ENCODE measurements at regions not wholly inside any gene's neighbourhood (a gene's known extent, or its start where the extent isn't known, plus 50 kb on each side); places are given as distances from the start of the nearest gene placed in this dataset.

DNA sequence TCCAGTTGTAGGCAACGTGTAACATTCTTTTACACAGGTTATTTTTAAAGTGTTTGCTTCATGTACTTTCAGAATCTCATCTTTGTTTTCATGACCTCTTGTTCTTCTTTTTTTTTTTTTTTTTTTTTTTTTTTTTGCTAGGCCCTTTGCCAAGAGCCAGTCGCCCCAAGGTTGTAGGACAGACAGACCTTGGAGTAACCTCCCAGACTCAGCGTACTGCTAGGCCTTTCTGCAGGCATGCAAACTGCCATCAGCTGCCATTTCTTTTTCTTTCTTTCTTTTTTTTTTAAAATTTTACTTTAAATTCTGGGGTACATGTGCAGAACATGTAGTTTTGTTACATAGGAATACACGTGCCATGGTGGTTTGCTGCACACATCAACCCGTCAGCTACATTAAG, 452.3 kb upstream of the MDGA2 start:
- TF ChIP-seq, protein P1, sequence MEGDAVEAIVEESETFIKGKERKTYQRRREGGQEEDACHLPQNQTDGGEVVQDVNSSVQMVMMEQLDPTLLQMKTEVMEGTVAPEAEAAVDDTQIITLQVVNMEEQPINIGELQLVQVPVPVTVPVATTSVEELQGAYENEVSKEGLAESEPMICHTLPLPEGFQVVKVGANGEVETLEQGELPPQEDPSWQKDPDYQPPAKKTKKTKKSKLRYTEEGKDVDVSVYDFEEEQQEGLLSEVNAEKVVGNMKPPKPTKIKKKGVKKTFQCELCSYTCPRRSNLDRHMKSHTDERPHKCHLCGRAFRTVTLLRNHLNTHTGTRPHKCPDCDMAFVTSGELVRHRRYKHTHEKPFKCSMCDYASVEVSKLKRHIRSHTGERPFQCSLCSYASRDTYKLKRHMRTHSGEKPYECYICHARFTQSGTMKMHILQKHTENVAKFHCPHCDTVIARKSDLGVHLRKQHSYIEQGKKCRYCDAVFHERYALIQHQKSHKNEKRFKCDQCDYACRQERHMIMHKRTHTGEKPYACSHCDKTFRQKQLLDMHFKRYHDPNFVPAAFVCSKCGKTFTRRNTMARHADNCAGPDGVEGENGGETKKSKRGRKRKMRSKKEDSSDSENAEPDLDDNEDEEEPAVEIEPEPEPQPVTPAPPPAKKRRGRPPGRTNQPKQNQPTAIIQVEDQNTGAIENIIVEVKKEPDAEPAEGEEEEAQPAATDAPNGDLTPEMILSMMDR (IDR thresholded peaks at IDR 0.05), result no peak
- Histone ChIP-seq H3K27me3 (replicated peaks; ENCODE audit: insufficient read depth) (no peaks in the 10 kb centered on the region), H3K4me3 (no peak overlapping the region), H3K4me1 (ENCODE audit: control insufficient read depth in 1 of 2, low read depth in 2 of 2) (no peaks in the 10 kb centered on the region), H3K36me3 (no peaks in the 10 kb centered on the region), H3K27ac (no peak overlapping the region), H3K9me3 (no peaks in the 10 kb centered on the region)
- ATAC-seq (ENCODE audit: insufficient number of reproducible peaks, low FRiP score, low read depth) (no peak), DNase-seq (ENCODE audit: low spot score) (no peak)

DNA sequence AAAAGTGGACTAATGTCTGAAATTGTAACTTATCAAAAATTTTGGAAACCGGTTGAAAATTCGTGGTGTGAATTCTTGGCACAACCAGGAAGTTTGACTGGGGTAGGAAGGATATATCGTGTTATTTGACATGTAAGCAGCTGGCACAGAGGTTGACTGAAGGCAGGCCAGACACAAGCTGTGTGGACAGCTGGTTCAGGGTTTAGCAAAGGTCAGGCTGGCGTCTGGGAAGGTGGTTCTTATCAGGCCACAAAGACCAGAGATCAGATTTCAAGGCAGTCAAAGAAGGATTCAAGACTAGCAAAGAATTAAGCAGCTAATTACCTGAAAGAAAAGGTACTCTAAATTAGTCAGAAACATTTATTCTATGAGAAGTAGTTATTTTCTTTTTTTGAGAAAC, 450.2 kb upstream of the MDGA2 start:
- Histone ChIP-seq H3K4me1 (ENCODE audit: control insufficient read depth in 1 of 2, low read depth in 2 of 2) (no peaks in the 10 kb centered on the region), H3K36me3 (no peaks in the 10 kb centered on the region), H3K27me3 (replicated peaks; ENCODE audit: insufficient read depth) (no peaks in the 10 kb centered on the region), H3K4me3 (no peak overlapping the region), H3K9me3 (no peaks in the 10 kb centered on the region), H3K27ac (no peak overlapping the region)
- ATAC-seq (ENCODE audit: insufficient number of reproducible peaks, low FRiP score, low read depth), result no peak
- DNase-seq (ENCODE audit: low spot score), result no peak
- TF ChIP-seq, protein P1 (IDR thresholded peaks at IDR 0.05), result no peak

GRCh38 chr14:48113713-48114112, 438.3 kb upstream of the MDGA2 start:
- Histone ChIP-seq H3K27me3 (replicated peaks; ENCODE audit: insufficient read depth) (no peaks in the 10 kb centered on the region), H3K4me1 (ENCODE audit: control insufficient read depth in 1 of 2, low read depth in 2 of 2) (no peaks in the 10 kb centered on the region), H3K9me3 (no peaks in the 10 kb centered on the region), H3K27ac (no peak overlapping the region), H3K36me3 (no peaks in the 10 kb centered on the region), H3K4me3 (no peak overlapping the region)
- TF ChIP-seq, protein P1 (IDR thresholded peaks at IDR 0.05), result no peak
- ATAC-seq (ENCODE audit: insufficient number of reproducible peaks, low FRiP score, low read depth) (no peak), DNase-seq (ENCODE audit: low spot score) (no peak)

DNA sequence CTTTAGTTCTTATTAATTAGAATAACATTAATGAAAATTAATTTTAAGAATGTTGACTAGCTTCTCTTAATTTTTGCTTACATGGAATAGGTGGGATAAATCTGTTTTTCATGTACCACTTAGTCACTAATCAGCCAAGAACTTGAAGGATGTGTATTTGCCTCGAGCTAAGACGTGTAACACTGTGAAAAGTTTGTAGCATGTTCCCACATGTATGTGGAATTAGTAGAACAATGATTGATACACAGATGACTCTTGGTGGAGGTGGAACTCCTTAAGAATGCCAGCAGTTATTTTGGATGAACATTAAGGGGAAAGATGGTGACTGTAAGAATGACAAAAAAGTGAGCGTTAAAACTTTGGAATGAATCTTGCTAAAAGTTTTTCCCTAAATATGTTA, 435.7 kb upstream of the MDGA2 start:
- Histone ChIP-seq H3K4me3 (no peak overlapping the region), H3K4me1 (ENCODE audit: control insufficient read depth in 1 of 2, low read depth in 2 of 2) (no peaks in the 10 kb centered on the region), H3K9me3 (no peaks in the 10 kb centered on the region), H3K27ac (no peak overlapping the region), H3K36me3 (no peaks in the 10 kb centered on the region), H3K27me3 (replicated peaks; ENCODE audit: insufficient read depth) (no peaks in the 10 kb centered on the region)
- ATAC-seq (ENCODE audit: insufficient number of reproducible peaks, low FRiP score, low read depth) (no peak), DNase-seq (ENCODE audit: low spot score) (no peak)
- TF ChIP-seq, protein P1 (IDR thresholded peaks at IDR 0.05), result no peak

DNA sequence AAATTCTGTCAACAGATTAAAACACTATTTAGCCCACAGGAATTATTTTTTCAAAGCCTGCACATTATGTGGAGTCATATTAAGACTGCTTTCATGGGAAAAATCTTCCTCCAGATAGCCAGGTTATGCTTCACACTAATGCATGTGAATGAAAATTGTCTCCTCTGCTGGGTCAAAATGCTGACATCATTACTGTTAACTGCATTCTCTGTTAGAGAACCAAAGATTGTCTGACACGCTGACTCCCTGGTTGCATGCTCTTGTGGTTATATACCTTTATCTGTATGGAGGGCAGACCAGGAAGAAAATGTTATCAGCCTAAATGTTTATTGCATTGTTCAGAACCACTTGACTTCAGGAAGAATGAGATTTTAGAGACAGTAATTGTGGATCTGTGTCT, 432.2 kb upstream of the MDGA2 start:
- DNase-seq (ENCODE audit: low spot score) (no peak), ATAC-seq (ENCODE audit: insufficient number of reproducible peaks, low FRiP score, low read depth) (no peak)
- H3K36me3 ChIP-seq, result no peaks in the 10 kb centered on the region
- H3K4me1 ChIP-seq (ENCODE audit: control insufficient read depth in 1 of 2, low read depth in 2 of 2), result no peaks in the 10 kb centered on the region
- no peaks in the 10 kb centered on the region for H3K27me3 ChIP-seq (replicated peaks; ENCODE audit: insufficient read depth)
- H3K9me3 ChIP-seq, result no peaks in the 10 kb centered on the region
- no peak overlapping the region for H3K27ac ChIP-seq
- TF ChIP-seq, protein P1 (IDR thresholded peaks at IDR 0.05), result no peak
- no peak overlapping the region for H3K4me3 ChIP-seq
